RCC 7860 (cell line): ENCODE measurements at regions not wholly inside any gene's neighbourhood (a gene's known extent, or its start where the extent isn't known, plus 50 kb on each side); places are given as distances from the start of the nearest gene placed in this dataset.
A peak's percentile ranks its signal among the peaks of the same experiment; 100 is the strongest.
"Not testable (repeated sequence)": the region's sequence is repeated elsewhere in the genome, so short reads cannot be mapped to it uniquely, and the experiment has no call there.

Source experiments
- DNase-seq: peaks from one replicate; pipeline ENCODE4 v3.0.0-alpha.2; 2015; ENCODE audit warnings: low spot score
- FAIRE-seq: peaks from 2 replicates; lab custom pipeline; 2012; peaks lifted over from hg19 to GRCh38; lab: Jason Lieb, UNC

GRCh38 chr15:98085003-98085639 lies 124.6 kb downstream of the ARRDC4 start:
- peak; percentile 41 for DNase-seq
- no peak for FAIRE-seq

- FAIRE-seq, DNase-seq: not testable (repeated sequence)
These were observed 127.9 kb downstream of the ARRDC4 start for GRCh38 chr15:98088307-98088945.

GRCh38 chr15:98089352-98089751 lies 128.8 kb downstream of the ARRDC4 start:
- FAIRE-seq, result not testable (repeated sequence)

GRCh38 chr15:98097986-98098385 lies 137.5 kb downstream of the ARRDC4 start:
- not testable (repeated sequence) for DNase-seq, FAIRE-seq

More at GRCh38 chr15:98089352-98089751, 128.8 kb downstream of the ARRDC4 start:
- DNase-seq, result not testable (repeated sequence)

- not testable (repeated sequence) for DNase-seq, FAIRE-seq
These were observed 140.1 kb downstream of the ARRDC4 start for GRCh38 chr15:98100606-98101005.

GRCh38 chr15:98103570-98103969 lies 143.1 kb downstream of the ARRDC4 start:
- DNase-seq (no peak), FAIRE-seq (no peak)

DNA sequence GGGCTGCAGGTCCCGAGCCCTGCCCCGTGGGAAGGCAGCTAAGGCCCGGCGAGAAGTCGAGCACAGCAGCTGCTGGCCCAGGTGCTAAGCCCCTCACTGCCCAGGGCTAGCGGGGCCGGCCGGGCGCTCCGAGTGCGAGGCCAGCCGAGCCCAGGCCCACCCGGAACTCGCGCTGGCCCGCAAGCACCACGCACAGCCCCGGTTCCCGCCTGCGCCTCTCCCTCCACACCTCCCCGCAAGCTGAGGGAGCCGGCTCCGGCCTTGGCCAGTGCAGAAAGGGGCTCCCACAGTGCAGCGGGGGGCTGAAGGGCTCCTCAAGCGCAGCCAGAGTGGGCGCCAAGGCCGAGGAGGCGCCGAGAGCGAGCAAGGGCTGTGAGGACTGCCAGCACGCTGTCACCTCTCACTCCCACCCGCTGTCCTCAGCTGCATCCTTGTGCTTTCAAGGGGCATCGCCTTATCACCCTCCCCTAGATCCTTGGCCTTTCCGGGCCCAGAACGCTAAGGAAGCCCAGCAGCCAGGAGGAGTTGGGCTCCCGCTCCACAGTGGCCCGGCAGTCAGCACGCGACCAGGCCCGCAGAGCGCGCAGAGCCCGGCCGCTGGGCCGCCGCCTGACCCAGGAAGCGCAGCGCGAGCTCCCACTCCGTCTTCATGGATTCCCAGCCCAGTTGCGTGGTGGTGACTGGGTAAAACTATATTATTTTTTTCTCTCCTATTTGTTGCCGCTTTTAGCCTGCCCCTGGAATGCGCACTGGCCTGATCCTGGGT lies 144.1 kb downstream of the ARRDC4 start:
- DNase-seq, FAIRE-seq: not testable (repeated sequence)

GRCh38 chr15:98106615-98107194 lies 146.2 kb downstream of the ARRDC4 start:
- DNase-seq, FAIRE-seq: not testable (repeated sequence)

DNA sequence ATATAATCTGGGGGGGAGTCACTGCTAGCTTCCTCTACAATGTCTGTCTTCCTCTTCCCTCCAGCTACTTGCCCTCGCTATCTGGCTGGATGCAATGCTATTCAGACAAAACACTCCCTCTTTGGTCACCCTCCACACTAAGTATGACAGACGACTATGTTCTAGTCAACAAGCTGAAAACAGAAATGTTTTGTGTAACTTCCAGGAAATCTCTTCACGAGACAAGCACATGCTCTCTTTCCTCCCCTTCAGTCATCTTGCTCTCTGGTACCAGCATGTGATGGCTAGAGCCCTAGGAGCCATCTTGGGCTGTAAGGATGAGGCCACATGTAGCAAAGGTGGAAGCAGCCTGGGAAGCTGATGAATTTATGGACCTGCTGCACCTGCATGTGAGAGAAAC lies 151.3 kb downstream of the ARRDC4 start:
- DNase-seq (no peak), FAIRE-seq (no peak)

GRCh38 chr15:98113327-98113726 lies 152.8 kb downstream of the ARRDC4 start:
- DNase-seq (no peak), FAIRE-seq (no peak)

- no peak for FAIRE-seq
These were observed 160.1 kb downstream of the ARRDC4 start for GRCh38 chr15:98120561-98120960.

DNA sequence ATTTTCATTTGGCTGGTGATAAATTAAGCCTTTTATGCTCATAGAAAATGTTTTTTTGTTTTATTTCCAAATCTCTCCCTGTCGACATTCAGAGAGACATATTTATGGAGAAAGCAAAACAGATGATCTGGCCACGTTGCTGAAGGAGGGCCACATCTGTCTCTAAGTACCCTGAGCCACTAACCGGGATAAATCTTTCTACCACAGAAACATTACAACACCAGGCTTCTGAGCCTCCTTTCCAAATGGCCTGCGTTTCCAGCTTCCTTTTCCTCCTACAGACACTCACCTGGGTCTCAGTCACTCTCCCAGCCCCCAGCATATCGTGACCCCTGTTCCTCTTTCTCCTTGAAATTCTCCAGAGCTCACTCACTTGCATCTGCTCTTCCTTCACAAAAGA lies 161.0 kb downstream of the ARRDC4 start:
- FAIRE-seq (no peak), DNase-seq (no peak)

More at GRCh38 chr15:98120561-98120960, 160.1 kb downstream of the ARRDC4 start:
- DNase-seq, result no peak

- DNase-seq, result no peak
- no peak for FAIRE-seq
These were observed 161.5 kb downstream of the ARRDC4 start for GRCh38 chr15:98121957-98122356.

DNA sequence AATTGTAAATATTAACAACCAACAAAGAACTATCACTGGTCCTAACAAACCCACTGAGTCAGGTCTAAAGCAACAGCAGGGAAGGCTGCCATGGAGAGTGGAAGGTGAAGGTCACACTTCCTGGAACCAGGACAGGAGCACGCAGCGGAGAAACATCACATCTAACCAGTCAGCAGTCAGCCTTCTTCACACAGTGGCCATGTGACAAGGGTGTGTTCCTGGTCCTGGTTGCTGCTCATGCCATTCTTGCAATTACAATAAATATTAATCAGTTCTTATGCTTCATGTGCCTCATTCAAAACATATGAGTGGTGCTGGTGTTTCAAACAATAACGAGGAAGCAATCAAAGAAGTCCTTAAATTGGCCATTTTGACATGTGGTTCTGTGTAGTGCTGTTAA lies 162.8 kb downstream of the ARRDC4 start:
- FAIRE-seq (no peak), DNase-seq (no peak)

GRCh38 chr15:98123834-98124233 lies 163.3 kb downstream of the ARRDC4 start:
- no peak for FAIRE-seq
- peak; percentile 8 for DNase-seq

DNA sequence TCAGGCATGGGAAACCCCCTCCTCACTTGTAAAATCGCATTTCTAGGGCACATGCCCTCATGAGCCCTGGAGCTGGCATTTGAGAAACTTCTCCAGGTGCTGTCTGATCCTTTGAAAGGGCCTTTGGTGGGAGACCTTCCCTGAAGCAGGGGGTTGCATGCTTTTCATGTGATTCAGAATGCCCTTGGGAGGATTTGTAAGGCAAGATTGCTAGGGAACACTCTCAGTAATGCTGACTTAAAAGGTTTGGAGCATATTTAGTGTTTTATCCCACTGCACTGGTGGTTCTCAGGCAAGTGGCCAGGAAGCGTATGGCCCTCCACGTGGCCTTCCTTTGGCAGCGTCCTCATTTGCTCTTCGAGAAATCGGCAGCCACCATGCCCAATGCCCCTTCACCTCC lies 164.1 kb downstream of the ARRDC4 start:
- FAIRE-seq (no peak), DNase-seq (no peak)

GRCh38 chr15:98126326-98127085 lies 166.0 kb downstream of the ARRDC4 start:
- DNase-seq, result peak; percentile 26

DNA sequence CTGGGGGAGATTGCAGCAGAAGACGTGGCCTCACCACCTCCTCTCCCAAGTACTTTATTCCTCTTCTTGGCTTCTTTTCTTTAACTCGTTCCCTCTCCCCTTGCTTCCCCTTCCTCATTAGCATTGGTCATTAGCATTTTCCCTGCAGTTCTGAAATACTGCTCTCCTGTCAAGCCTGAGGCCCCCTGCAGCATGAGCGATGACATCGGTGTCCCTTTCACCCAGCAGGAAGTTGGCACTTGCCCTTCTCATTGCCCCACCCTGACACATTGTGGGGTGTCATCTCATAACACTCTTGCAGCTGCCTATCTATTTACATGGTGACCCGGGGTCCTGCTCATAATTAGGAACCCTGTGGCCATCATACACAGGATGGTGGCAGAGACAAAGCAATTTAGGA lies 167.1 kb downstream of the ARRDC4 start:
- FAIRE-seq, result no peak
- DNase-seq, result no peak

More at GRCh38 chr15:98126326-98127085, 166.0 kb downstream of the ARRDC4 start:
- no peak for FAIRE-seq

GRCh38 chr15:98131924-98132323 lies 171.4 kb downstream of the ARRDC4 start:
- DNase-seq (no peak), FAIRE-seq (no peak)

- DNase-seq (no peak), FAIRE-seq (no peak)
These were observed 174.4 kb downstream of the ARRDC4 start for GRCh38 chr15:98134905-98135304.
